Cardiac muscle cell (in vitro differentiated cells and primary cell): ENCODE measurements at regions not wholly inside any gene's neighbourhood (a gene's known extent, or its start where the extent isn't known, plus 50 kb on each side); places are given as distances from the start of the nearest gene placed in this dataset.

Experiments used
- DNase-seq, 2 donors: peaks; one replicate each; pipeline versions ENCODE4 v3.0.0 to v3.0.0-alpha.2; 2010 to 2017; ENCODE audit warnings: low read depth in 1 of 2, low spot score in 1 of 2
- H3K27ac ChIP-seq: fragments of 200-600 bp; sonication (generic); 2 replicates; pipeline ENCODE4 v1.5.1; 2016
- H3K27me3 ChIP-seq: fragments of 200-600 bp; sonication (generic); 2 replicates; pipeline ENCODE4 v1.6.0; 2016; ENCODE audit warnings: control low read depth
- H3K36me3 ChIP-seq: fragments of 200-600 bp; sonication (generic); 2 replicates; pipeline ENCODE4 v1.5.1; 2016; ENCODE audit warnings: control low read depth
- H3K4me1 ChIP-seq: fragments of 200-600 bp; sonication (generic); 2 replicates; pipeline ENCODE4 v1.8.1; 2017; ENCODE audit warnings: low read depth, mild to moderate bottlenecking, mixed run types
- H3K4me3 ChIP-seq: fragments of 200-600 bp; sonication (generic); 2 replicates; pipeline ENCODE4 v1.5.1; 2016; ENCODE audit warnings: mild to moderate bottlenecking
- H3K9me3 ChIP-seq: fragments of 200-600 bp; sonication (generic); 2 replicates; pipeline ENCODE4 v1.5.1; 2017; ENCODE audit warnings: low read depth, mild to moderate bottlenecking, control low read depth
- TF ChIP-seq, protein P1 (sequence below): IDR thresholded peaks from 2 replicates; pipeline ENCODE4 v1.5.1; 2012; ENCODE audit warnings: low read depth, mild to moderate bottlenecking, low read length

DNA sequence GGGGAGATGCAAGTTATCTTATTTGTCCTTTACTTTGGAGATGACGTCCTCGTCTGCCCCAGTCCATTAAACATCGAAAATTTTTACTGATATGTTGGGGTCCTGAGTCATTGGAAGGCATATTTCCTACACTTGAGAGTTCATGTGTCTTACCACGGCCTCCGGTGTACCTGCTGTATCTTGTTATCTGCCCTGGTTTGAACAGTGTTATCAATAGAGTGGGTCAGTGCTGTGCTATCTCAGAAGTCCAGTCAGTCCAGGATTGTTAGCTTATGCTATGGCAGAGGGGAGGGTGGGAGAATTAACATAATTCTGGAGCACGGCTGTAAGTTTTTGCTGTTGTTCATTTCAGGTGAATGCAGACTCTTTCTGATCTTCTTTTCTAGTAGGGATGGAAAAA, 102.3 kb downstream of the ADCYAP1 start:
- no peak overlapping the region for H3K4me3 ChIP-seq
- DNase-seq = no peak
- TF ChIP-seq, protein P1, sequence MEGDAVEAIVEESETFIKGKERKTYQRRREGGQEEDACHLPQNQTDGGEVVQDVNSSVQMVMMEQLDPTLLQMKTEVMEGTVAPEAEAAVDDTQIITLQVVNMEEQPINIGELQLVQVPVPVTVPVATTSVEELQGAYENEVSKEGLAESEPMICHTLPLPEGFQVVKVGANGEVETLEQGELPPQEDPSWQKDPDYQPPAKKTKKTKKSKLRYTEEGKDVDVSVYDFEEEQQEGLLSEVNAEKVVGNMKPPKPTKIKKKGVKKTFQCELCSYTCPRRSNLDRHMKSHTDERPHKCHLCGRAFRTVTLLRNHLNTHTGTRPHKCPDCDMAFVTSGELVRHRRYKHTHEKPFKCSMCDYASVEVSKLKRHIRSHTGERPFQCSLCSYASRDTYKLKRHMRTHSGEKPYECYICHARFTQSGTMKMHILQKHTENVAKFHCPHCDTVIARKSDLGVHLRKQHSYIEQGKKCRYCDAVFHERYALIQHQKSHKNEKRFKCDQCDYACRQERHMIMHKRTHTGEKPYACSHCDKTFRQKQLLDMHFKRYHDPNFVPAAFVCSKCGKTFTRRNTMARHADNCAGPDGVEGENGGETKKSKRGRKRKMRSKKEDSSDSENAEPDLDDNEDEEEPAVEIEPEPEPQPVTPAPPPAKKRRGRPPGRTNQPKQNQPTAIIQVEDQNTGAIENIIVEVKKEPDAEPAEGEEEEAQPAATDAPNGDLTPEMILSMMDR = no peak
- no peaks in the 10 kb centered on the region for H3K9me3 ChIP-seq
- H3K27me3 ChIP-seq = no peaks in the 10 kb centered on the region
- no peaks in the 10 kb centered on the region for H3K36me3 ChIP-seq
- no peak overlapping the region for H3K27ac ChIP-seq
- no peaks in the 10 kb centered on the region for H3K4me1 ChIP-seq

DNA sequence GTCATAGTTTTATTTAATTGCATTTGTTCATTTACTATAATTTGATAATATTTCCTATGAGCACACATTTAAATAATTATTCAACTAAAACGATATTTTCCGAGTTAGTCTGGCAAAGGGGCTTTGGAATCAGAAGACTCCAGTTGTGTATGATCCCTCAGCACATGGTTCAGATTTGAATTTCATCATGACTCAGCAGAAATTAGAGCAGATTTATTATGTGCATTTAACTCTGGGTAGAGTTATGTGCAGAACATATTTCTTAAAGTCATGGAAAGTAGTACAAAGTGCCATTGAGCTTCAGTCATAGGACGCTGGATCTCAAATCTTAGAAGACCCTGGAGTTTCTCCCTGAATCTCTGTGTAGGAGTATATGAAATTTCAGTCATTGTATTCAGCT, 106.7 kb downstream of the ADCYAP1 start:
- Histone ChIP-seq H3K9me3 (no peaks in the 10 kb centered on the region), H3K36me3 (no peaks in the 10 kb centered on the region), H3K4me3 (no peak overlapping the region), H3K4me1 (peaks cover 12% of the 10 kb centered on the region), H3K27me3 (no peaks in the 10 kb centered on the region), H3K27ac (no peak overlapping the region)
- TF ChIP-seq, protein P1 = no peak
- DNase-seq = no peak

DNA sequence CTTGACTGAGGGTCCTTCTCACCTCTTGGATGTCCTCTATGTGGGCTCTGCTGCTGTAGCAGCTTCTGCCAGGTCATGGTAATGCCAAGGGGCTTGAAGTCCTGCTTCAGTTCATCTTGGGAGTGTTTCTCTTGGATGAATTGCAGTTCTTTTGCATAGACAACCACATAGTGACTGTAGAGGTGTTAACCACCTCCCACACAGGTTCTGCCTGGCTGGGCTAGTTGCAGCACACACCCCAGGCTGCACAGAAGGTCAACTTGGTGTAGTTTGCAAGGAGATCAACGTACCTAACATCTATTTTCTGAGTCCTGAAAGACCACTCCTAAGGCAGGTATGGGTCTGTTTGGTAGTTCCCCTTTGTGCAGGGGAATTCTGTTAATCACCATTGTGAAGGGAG, 108.1 kb downstream of the ADCYAP1 start:
- Histone ChIP-seq H3K27ac (no peak overlapping the region), H3K9me3 (no peaks in the 10 kb centered on the region), H3K36me3 (no peaks in the 10 kb centered on the region), H3K4me3 (no peak overlapping the region), H3K4me1 (peaks cover 12% of the 10 kb centered on the region), H3K27me3 (no peaks in the 10 kb centered on the region)
- TF ChIP-seq, protein P1 = no peak
- DNase-seq = no peak

DNA sequence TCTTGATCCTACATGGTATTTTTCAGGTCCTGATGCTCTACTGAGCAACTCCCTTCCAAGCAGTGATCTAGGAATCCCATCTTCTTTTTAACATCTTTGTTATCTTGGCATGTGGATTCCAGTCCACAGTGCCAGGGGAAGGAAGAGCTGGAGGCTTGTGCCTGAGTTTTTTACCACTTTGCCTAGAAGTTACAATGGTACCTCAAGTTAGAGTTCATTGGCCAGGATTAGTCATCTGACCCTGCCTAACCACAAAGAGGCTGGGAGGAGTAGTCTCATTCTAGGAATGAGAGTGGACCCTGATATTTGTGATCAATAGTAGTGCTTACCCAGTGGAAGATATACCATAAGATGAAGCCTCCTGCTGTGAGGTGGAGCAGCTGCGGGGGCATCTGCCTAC, 109.3 kb downstream of the ADCYAP1 start:
- no peak for DNase-seq
- Histone ChIP-seq H3K27me3 (no peaks in the 10 kb centered on the region), H3K36me3 (no peaks in the 10 kb centered on the region), H3K9me3 (no peaks in the 10 kb centered on the region), H3K27ac (no peak overlapping the region), H3K4me3 (no peak overlapping the region), H3K4me1 (peaks cover 18% of the 10 kb centered on the region)
- TF ChIP-seq, protein P1 = no peak

DNA sequence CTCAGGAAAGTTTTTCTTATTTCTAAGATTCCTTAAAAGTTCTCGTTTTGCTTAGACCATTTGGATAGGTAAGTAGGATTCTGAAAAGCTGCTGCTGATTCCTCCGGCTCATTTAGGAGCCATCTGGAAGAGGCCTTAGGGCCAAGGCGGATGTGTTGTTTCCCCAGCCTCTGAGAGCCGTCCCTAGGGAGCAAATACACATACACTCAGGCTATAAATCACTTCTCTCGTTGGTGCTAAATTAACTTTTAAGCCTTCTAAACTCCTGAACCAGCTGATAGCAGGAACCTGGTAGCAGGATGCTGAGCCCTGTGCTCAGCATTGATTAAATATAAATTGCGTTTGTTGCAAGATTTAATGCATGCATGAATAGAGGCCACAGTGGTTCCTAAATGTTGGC, 109.8 kb downstream of the ADCYAP1 start:
- Histone ChIP-seq H3K4me1 (peaks cover 18% of the 10 kb centered on the region), H3K4me3 (no peak overlapping the region), H3K36me3 (no peaks in the 10 kb centered on the region), H3K27me3 (no peaks in the 10 kb centered on the region), H3K9me3 (no peaks in the 10 kb centered on the region), H3K27ac (peak overlapping the region; percentile 47)
- peak in 1 of 2 donors; percentile 35 for DNase-seq
- TF ChIP-seq, protein P1 = no peak

DNA sequence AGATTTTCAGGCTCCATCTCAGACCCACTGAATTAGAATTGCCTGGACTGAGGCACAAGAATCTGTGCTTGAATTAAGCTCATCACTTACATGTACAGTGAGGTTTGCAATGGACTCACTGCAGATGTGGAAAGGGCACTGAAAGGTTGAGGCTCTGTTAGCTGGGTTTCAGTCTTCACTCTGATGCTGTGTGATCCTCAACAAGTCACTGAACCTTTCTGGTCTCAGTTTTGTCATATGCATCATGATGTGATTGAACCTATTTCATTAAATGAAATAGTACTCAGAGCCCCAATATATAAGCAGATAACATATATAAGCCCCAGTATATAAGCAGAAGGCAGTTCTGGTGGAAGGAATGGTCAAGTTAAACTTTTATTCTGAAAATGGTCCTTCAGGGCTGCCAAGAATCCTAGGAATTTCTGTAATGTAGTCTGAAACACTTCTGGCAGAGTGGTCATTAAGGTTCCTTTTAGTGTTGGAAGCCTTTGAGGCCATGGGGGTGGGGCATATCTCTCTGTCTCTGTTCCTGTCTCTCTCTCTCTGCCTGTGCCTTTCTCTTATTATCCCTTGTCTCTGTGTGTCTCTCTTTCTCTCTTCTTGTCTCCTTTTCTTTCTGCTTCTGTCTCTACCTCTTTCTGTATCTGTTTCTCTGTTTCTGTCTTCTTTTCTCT, 110.4 kb downstream of the ADCYAP1 start:
- H3K27me3 ChIP-seq = no peaks in the 10 kb centered on the region
- peak; percentile 46 to 86 for DNase-seq
- H3K4me3 ChIP-seq = no peak overlapping the region
- no peak overlapping the region for H3K27ac ChIP-seq
- peaks cover 18% of the 10 kb centered on the region for H3K4me1 ChIP-seq
- H3K9me3 ChIP-seq = no peaks in the 10 kb centered on the region
- TF ChIP-seq, protein P1 = no peak
- H3K36me3 ChIP-seq = no peaks in the 10 kb centered on the region
